Loucy (cell line): ENCODE measurements at regions not wholly inside any gene's neighbourhood (a gene's known extent, or its start where the extent isn't known, plus 50 kb on each side); places are given as distances from the start of the nearest gene placed in this dataset.

Experiments
- EZH2phosphoT487 ChIP-seq: fragments of 200-600 bp; IDR thresholded peaks from 2 replicates; pipeline ENCODE4 v1.6.1; 2018; ENCODE audit warnings: antibody characterized with exemption, mild to moderate bottlenecking, moderate library complexity, borderline replicate concordance
- TF ChIP-seq, protein P1 (sequence below): fragments of 200-600 bp; sonication (generic); conservative IDR thresholded peaks from 2 replicates; pipeline ENCODE4 v1.5.1; 2014; ENCODE audit warnings: mild to moderate bottlenecking, antibody characterized with exemption, low read length

DNA sequence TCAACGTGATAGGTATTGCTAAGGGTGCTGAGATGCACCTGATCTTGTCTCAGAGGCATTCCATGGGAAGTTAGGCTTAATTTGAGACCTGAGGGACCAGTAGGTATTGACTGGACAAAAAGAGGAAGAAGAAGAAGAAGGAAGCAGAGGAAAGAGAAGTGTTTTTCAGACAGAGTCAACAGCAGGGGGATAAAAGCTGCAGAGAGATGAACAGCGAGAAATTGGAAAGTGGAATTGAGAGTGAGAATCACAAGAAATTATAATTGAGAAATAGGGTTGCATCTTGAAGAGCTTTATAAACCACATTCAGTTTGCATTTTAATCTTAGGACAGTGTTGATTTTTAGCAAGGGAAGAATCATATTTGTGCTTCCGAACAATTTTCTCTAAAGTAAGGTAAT is 254.0 kb downstream of the CD83 start:
- TF ChIP-seq, protein P1, sequence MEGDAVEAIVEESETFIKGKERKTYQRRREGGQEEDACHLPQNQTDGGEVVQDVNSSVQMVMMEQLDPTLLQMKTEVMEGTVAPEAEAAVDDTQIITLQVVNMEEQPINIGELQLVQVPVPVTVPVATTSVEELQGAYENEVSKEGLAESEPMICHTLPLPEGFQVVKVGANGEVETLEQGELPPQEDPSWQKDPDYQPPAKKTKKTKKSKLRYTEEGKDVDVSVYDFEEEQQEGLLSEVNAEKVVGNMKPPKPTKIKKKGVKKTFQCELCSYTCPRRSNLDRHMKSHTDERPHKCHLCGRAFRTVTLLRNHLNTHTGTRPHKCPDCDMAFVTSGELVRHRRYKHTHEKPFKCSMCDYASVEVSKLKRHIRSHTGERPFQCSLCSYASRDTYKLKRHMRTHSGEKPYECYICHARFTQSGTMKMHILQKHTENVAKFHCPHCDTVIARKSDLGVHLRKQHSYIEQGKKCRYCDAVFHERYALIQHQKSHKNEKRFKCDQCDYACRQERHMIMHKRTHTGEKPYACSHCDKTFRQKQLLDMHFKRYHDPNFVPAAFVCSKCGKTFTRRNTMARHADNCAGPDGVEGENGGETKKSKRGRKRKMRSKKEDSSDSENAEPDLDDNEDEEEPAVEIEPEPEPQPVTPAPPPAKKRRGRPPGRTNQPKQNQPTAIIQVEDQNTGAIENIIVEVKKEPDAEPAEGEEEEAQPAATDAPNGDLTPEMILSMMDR, result no peak
- no peak for TF ChIP-seq EZH2phosphoT487
